ENCODE measurements at regions not wholly inside any gene's neighbourhood (a gene's known extent, or its start where the extent isn't known, plus 50 kb on each side); places are given as distances from the start of the nearest gene placed in this dataset.

DNA sequence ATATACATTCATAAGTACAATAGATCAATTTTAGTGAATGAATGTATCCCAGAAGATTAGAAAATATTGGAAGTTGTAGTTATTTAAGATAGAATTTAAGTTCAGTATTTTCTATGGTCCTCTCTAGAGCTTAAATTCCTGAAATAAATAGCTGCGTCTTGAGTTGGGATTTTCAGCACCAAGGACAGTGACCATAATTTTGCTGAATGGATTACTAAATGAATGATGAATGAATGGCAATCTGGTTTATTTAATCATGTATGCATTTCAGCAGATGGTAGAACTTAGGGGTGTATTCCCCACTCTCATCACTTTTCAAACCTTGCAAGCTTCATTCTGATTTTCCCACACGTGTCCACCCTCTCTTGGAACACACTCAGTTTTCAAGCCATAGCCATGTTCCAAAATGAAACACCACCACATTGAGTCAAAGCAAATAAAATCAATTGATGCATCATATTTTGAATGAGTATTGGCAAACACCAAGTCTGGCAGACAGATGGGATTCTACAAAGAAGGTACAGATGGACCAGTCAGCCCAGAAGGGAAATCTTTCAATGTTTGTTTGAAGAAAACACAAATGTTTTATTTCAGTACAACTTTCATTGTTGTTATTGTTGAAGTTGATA, 362.2 kb upstream of the NXPH2 start:
- Histone ChIP-seq H3K9ac (ENCODE audit: low read length) (no peak overlapping the region), H3K4me2 (ENCODE audit: low read length) (no peak overlapping the region), H3F3A (ENCODE audit: insufficient read depth, low read length, poor library complexity, severe bottlenecking) (no peaks in the 10 kb centered on the region), H2AFZ (ENCODE audit: low read depth, low read length) (no peak overlapping the region), H3K27ac (ENCODE audit: low read length) (no peak overlapping the region), H3K27me3 (ENCODE audit: insufficient read depth, low read depth, low read length) (no peaks in the 10 kb centered on the region), H3K4me3 (ENCODE audit: low read length) (no peak overlapping the region), H4K20me1 (ENCODE audit: insufficient read depth) (no peaks in the 10 kb centered on the region), H3K36me3 (ENCODE audit: insufficient read depth, low read length) (no peaks in the 10 kb centered on the region), H3K79me2 (replicated peaks; ENCODE audit: insufficient read depth, low read length) (no peaks in the 10 kb centered on the region), H3K9me3 (ENCODE audit: low read length) (no peaks in the 10 kb centered on the region), H3K9me2 (ENCODE audit: insufficient read depth, low read length) (no peaks in the 10 kb centered on the region)
- TF ChIP-seq RAD21 (conservative IDR thresholded peaks at IDR 0.05) = no peak
- TF ChIP-seq, protein P1, sequence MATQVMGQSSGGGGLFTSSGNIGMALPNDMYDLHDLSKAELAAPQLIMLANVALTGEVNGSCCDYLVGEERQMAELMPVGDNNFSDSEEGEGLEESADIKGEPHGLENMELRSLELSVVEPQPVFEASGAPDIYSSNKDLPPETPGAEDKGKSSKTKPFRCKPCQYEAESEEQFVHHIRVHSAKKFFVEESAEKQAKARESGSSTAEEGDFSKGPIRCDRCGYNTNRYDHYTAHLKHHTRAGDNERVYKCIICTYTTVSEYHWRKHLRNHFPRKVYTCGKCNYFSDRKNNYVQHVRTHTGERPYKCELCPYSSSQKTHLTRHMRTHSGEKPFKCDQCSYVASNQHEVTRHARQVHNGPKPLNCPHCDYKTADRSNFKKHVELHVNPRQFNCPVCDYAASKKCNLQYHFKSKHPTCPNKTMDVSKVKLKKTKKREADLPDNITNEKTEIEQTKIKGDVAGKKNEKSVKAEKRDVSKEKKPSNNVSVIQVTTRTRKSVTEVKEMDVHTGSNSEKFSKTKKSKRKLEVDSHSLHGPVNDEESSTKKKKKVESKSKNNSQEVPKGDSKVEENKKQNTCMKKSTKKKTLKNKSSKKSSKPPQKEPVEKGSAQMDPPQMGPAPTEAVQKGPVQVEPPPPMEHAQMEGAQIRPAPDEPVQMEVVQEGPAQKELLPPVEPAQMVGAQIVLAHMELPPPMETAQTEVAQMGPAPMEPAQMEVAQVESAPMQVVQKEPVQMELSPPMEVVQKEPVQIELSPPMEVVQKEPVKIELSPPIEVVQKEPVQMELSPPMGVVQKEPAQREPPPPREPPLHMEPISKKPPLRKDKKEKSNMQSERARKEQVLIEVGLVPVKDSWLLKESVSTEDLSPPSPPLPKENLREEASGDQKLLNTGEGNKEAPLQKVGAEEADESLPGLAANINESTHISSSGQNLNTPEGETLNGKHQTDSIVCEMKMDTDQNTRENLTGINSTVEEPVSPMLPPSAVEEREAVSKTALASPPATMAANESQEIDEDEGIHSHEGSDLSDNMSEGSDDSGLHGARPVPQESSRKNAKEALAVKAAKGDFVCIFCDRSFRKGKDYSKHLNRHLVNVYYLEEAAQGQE (IDR thresholded peaks at IDR 0.05; ENCODE audit: borderline replicate concordance) = no peak
- no peak for TF ChIP-seq TAF1 (IDR thresholded peaks at IDR 0.05; ENCODE audit: low read depth)
- no peak for TF ChIP-seq EP300 (conservative IDR thresholded peaks at IDR 0.05; ENCODE audit: poor library complexity, severe bottlenecking)
- TF ChIP-seq POLR2AphosphoS5 (IDR thresholded peaks at IDR 0.05) = no peak
- TF ChIP-seq EZH2 (IDR thresholded peaks at IDR 0.05; ENCODE audit: borderline replicate concordance, insufficient read depth, low read length, poor library complexity, severe bottlenecking) = no peak
- no peak for TF ChIP-seq SMC3 (conservative IDR thresholded peaks at IDR 0.05; ENCODE audit: poor library complexity)
- no peak for TF ChIP-seq MXI1 (conservative IDR thresholded peaks at IDR 0.05; ENCODE audit: poor library complexity, severe bottlenecking)
- no peak for TF ChIP-seq CTCF (IDR thresholded peaks at IDR 0.05; ENCODE audit: poor library complexity, severe bottlenecking)

DNA sequence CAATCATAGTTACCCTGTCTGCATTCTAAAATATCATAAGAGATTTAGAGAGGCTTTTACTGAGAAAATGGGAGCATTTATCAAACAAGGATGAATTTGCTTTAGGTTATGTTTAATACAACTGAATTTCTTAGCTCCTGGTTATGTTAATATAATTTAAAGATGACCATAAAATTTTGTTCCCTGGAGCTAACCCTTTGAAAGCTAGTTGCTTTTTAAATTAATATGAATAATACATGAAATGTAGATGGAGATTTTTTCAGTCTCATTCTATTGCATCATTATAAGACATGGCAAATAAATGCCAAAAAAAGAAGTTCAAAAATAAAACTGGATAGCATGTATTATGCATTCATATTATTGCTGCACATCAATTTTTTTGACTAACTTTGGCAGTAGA, 344.1 kb upstream of the NXPH2 start:
- Histone ChIP-seq H3K36me3 (ENCODE audit: insufficient read depth, low read length) (no peaks in the 10 kb centered on the region), H4K20me1 (ENCODE audit: insufficient read depth) (no peaks in the 10 kb centered on the region), H3K27ac (ENCODE audit: low read length) (no peak overlapping the region), H3F3A (ENCODE audit: insufficient read depth, low read length, poor library complexity, severe bottlenecking) (no peaks in the 10 kb centered on the region), H3K9me2 (ENCODE audit: insufficient read depth, low read length) (no peaks in the 10 kb centered on the region), H3K9me3 (ENCODE audit: low read length) (no peaks in the 10 kb centered on the region), H3K9ac (ENCODE audit: low read length) (no peak overlapping the region), H2AFZ (ENCODE audit: low read depth, low read length) (no peak overlapping the region), H3K4me2 (ENCODE audit: low read length) (no peak overlapping the region), H3K4me3 (ENCODE audit: low read length) (no peak overlapping the region), H3K27me3 (ENCODE audit: insufficient read depth, low read depth, low read length) (no peaks in the 10 kb centered on the region), H3K79me2 (replicated peaks; ENCODE audit: insufficient read depth, low read length) (no peaks in the 10 kb centered on the region)
- TF ChIP-seq EZH2 (IDR thresholded peaks at IDR 0.05; ENCODE audit: borderline replicate concordance, insufficient read depth, low read length, poor library complexity, severe bottlenecking) (no peak), MXI1 (conservative IDR thresholded peaks at IDR 0.05; ENCODE audit: poor library complexity, severe bottlenecking) (no peak), TAF1 (IDR thresholded peaks at IDR 0.05; ENCODE audit: low read depth) (no peak), EP300 (conservative IDR thresholded peaks at IDR 0.05; ENCODE audit: poor library complexity, severe bottlenecking) (no peak), POLR2AphosphoS5 (IDR thresholded peaks at IDR 0.05) (no peak), RAD21 (conservative IDR thresholded peaks at IDR 0.05) (no peak)
